ENCODE measurements at regions not wholly inside any gene's neighbourhood (a gene's known extent, or its start where the extent isn't known, plus 50 kb on each side); places are given as distances from the start of the nearest gene placed in this dataset.

- DNase-seq = no peak
Observed at GRCh38 chr2:234834228-234834923, 117.4 kb upstream of the SH3BP4 start.

GRCh38 chr2:234830853-234831252, 121.0 kb upstream of the SH3BP4 start:
- no peak for DNase-seq

GRCh38 chr2:234829074-234829455, 122.8 kb upstream of the SH3BP4 start:
- no peak for DNase-seq

GRCh38 chr2:234828382-234829073, 123.3 kb upstream of the SH3BP4 start:
- DNase-seq = no peak

DNA sequence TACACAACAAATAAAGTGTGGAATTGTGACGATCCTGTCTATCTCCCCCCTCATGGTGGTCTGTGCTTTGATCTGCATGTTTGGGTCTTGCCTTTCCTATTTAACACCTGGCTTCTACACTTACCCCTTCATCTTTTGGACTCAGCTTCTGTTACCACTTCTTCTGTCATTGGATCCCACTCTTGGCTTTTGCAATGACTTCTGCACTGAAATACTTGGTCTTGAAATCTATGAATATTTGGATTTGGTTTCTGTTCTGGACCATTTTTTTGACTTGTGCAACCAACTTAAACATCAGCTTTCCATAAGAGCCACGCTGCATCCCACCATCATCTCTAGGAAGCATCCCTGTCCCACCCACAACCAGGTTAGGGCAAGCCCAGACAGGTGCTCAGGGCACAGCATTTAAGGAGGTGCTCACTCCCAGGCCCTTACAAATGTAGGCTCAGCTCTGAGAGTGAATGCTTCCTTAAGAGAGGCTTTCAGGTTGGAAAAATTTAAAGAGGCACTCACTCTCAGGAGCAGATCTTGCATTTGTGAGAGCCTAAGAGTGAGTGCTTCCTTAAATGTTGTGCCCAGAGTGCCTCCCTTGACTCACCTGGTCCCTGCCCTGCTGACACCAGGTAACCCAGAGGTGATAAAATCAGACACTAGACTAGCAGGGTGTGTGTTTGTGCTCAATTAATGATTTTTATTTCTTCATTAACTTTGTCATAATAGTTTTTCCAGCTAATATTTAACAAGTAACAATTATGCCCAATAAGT, 124.5 kb upstream of the SH3BP4 start:
- no peak for DNase-seq

DNA sequence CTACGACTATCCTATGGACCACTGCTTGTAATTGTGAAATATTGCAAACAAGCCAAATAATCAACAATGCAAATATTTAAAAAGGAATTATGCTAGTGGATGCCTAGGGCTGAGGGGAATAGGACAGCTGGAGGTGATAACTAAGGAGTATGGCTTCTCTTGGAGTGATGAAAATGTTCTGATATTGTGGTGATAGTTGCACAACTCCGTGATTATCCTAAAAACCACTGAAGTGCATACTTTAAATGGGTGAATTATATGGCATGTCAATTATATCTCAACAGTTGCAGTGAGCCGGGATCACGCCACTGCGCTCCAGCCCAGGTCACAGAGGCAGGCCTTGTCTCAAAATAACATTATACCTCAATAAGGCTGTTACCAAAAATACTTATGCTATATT, 125.1 kb upstream of the SH3BP4 start:
- no peak for DNase-seq

DNA sequence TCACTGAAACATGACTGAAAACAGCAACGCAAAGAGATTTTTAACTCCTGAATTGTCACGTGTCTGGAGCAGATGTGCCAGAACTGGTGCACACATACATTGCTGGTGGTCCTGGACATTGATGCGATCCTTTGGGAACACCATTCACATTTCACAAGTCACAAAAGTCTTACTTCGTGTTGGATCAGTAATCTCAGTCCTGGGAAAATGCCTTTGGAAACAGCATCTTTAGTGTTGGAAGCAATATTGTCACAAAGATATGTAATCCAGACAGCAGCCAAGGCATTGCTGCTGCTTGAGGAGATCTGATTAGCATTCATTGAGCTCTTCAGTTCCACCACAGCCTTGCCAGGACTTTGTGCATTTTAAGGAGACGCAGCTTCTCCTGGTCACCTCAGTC, 126.2 kb upstream of the SH3BP4 start:
- DNase-seq = no peak

GRCh38 chr2:234823877-234824376, 127.9 kb upstream of the SH3BP4 start:
- DNase-seq = peak; percentile 16

DNA sequence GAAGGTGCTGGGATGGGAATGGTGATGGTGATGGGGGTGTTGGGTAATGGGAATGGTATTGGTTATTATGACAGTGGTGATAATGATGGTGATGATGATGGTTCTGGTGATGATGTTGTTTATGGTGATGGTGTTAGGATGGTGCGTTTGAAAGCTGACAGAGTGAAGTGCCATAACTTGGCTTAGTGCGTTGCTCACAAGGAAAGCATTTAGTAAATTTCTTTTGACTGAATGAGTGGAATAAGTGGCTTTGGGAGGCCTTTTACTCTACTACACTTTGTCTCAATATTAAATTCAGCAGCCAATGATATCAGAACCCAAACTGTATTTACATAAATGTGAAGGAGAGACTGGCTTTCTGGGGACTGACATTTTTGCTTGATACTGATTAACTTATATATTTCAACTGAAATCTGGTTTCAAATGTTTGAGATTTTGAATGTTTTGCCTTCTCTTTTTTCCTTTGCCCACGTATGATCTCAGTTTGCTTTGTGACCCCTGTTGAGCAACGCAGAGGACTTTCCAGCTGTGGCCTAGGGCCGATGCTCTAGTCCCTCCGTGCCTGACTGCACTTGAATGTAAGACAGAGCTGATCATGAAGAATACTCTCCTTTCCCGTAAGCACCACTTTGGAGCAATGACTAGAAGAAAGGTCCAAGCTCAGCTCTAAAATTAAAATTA, 128.5 kb upstream of the SH3BP4 start:
- no peak for DNase-seq

DNA sequence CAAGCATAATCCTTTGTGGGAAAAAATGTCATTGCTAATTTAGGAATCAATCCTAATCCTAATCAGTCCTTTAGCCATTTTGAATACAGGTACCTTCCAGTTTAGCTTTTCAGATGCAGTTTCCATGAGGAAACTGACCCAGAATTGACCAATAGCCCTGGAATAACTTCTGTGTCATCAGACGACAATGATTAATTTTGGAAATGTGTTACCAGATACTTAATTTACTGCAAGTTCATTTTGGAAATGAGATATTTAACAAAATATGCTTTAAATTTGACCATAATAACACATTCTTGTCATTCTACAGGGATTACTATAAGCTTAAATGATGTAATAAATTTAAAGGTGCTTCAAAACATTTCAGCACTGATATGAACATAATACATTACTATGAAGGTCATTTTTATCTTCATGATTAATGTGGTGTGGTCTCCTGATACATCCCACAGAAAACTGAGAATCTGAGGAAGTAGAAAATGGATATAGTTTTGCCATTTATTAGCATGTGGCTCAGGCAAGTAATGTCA, 129.8 kb upstream of the SH3BP4 start:
- no peak for DNase-seq

GRCh38 chr2:234818937-234819336, 132.9 kb upstream of the SH3BP4 start:
- no peak for DNase-seq

DNA sequence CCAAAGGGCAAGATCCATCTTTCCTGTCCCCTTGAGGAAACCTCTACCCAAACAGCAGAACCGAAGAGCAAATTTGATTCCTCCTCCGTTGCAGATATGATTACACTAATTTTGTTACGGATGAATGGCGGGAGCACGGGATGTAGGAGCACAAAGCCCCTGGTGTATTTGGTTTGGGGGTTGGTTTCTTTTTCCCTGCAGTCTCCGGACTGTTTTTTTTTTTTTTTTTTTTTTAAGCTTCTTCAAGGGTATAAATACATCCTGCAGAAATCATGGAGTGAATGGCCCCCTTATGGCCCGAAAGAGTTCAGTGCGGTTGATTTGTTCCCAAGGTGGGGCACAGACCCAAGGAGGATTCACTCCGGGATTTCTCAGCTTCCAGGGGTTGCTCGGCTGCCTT, 135.3 kb upstream of the SH3BP4 start:
- no peak for DNase-seq

- DNase-seq = no peak
Observed at GRCh38 chr2:234816056-234816455, 135.8 kb upstream of the SH3BP4 start.

DNA sequence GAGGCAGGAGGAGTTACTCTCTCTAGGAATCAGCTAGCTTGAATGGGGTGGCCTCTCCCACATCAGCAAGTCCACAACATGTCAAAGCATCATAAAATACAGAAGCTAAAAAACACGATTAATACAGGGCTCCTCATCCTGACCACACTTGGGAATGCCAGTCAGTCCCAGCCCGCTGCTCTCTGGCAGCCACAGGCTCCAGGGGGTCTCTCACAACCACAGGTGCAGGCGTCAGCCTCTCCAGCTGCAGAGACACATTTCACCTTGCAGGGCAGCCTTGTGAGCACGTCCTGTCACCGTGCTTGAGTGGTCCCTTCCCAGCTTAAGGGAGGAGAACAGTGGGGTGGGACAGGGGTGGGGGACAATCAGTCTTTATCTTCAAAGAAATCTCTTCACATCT, 137.4 kb upstream of the SH3BP4 start:
- no peak for DNase-seq

GRCh38 chr2:234812851-234813250, 139.0 kb upstream of the SH3BP4 start:
- DNase-seq = no peak

- DNase-seq = no peak
Observed at GRCh38 chr2:234808907-234809306, 142.9 kb upstream of the SH3BP4 start.

- DNase-seq = no peak
Observed at GRCh38 chr2:234806818-234807217, 145.0 kb upstream of the SH3BP4 start.

- no peak for DNase-seq
Observed at GRCh38 chr2:234805836-234806235, 146.0 kb upstream of the SH3BP4 start.

GRCh38 chr2:234804704-234805103, 147.1 kb upstream of the SH3BP4 start:
- DNase-seq = no peak

GRCh38 chr2:234802845-234803171, 149.0 kb upstream of the SH3BP4 start:
- no peak for DNase-seq

DNA sequence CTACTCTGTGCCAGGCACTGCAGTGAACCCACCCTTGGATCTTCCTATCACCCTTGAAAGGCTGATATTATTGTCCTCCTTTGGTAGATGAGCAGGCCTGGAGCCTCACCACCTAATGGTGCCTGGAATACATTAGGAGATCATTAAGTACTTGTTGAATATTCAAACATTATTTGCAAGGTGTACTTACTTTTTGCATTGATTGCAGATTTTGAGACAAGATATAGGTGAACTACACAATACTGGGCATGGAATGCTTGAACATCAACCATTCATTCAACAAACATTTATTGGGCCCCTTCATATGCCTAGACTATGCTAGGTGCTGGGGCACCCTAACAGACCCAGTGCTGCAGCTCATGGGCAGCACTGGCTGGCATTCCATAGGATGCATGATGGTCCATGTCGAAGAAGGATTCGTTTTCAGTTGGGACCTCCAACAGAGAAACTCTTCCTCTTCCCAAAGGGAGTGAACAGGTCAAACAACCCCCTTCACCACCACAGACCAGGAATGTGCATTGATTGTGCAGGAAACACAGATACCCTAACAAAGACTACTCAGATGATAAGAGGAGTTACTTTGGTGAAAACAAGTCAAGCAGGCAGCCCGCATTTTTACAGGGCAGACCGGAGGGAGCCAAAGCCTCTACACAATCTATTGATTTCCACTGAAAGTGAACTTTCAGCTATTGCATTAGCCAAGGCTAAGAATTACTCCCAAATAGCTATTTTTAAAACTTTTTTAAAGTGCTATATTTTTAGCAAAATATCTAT, 149.6 kb upstream of the SH3BP4 start:
- DNase-seq = no peak

DNA sequence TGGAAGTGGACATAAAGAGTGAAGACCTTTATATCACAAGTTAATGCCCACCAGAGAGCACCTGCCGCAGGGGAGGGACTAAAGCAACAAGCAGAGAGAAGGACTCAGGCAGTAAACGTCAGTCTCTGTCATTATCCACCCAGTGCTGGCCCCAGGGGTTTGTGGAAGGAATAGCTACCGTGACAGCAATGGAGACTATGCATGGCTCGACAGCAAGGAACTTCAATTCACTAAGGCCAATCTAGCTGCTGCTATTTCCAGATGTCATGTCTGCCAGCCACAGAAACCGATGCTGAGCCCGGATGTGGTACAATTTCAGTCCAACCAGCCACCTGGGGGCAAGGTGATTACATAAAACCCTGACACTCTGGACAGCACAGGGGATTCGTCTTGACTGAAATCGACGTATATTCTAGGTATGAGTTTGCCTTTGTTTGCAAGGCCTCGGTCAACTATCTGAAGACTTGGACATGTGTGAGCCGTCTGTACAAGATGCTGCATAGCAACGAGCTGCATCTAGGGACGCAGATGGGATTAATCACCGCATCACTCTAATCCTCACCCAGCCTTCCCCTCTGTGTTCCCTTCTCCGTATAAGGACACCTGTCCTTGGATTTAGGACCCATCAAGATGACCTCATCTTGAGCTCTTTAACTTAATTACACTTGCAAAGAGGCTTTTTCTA, 154.1 kb upstream of the SH3BP4 start:
- no peak for DNase-seq
